Subcutaneous abdominal adipose tissue (tissue), 5 donors: ENCODE measurements at regions not wholly inside any gene's neighbourhood (a gene's known extent, or its start where the extent isn't known, plus 50 kb on each side); places are given as distances from the start of the nearest gene placed in this dataset.
"Not testable (repeated sequence)": the region's sequence is repeated elsewhere in the genome, so short reads cannot be mapped to it uniquely, and the experiment has no call there.

ENCODE experiments used
- H3K27ac ChIP-seq: one replicate; pipeline ENCODE4 v1.7.0; 2013; ENCODE audit warnings: low read depth, mild to moderate bottlenecking, inconsistent platforms, low read length, moderate library complexity
- H3K27me3 ChIP-seq, 5 donors: one replicate each; pipeline ENCODE4 v1.7.0; 2013; ENCODE audit warnings: low read length in 5 of 5, inconsistent platforms in 1 of 5; ENCODE audit not compliant: control insufficient read depth in 5 of 5, insufficient read depth in 4 of 5
- H3K36me3 ChIP-seq, 5 donors: one replicate each; pipeline ENCODE4 v1.7.0; 2013; ENCODE audit warnings: low read length in 5 of 5; ENCODE audit not compliant: control insufficient read depth in 5 of 5, insufficient read depth in 5 of 5
- H3K4me1 ChIP-seq, 5 donors: one replicate each; pipeline ENCODE4 v1.7.0; 2013; ENCODE audit warnings: low read length in 5 of 5, mild to moderate bottlenecking in 3 of 5, moderate library complexity in 1 of 5; ENCODE audit not compliant: control insufficient read depth in 5 of 5, insufficient read depth in 5 of 5
- H3K4me3 ChIP-seq, 5 donors: one replicate each; pipeline ENCODE4 v1.7.0; 2013; ENCODE audit warnings: low read length in 5 of 5, low read depth in 1 of 5
- H3K9ac ChIP-seq, 5 donors: one replicate each; pipeline ENCODE4 v1.7.0; 2013; ENCODE audit warnings: low read length in 5 of 5, mild to moderate bottlenecking in 4 of 5, moderate library complexity in 3 of 5
- H3K9me3 ChIP-seq, 5 donors: one replicate each; pipeline ENCODE4 v1.7.0; 2013; ENCODE audit warnings: low read length in 5 of 5; ENCODE audit not compliant: control insufficient read depth in 5 of 5
- donor health status: healthy.
- donor health status: healthy.
- donor health status: healthy.
- donor health status: healthy.
- donor health status: healthy.

DNA sequence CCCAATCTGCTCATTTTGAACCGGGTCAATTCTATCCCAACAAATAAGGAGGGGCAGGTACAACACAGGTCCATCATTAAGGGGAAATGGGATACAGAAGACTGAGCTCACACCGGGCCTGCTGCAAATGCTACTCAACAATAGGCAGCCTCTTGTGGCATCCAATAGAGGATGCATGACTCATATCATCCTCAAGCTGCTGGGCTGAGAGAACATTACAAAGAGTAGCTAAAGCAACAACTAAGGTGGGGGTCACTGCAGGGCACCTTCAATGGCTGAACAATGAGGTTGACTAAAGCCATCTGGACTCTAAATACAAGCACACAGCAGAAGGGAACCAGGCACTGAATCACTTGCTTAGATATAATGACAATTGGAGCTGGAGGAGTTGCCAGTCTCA, 130.1 kb upstream of the SYN3 start:
- H3K9ac ChIP-seq, result no peak overlapping the region
- H3K4me1 ChIP-seq, result no peaks in the 10 kb centered on the region
- H3K4me3 ChIP-seq, result no peak overlapping the region
- no peaks in the 10 kb centered on the region for H3K36me3 ChIP-seq
- no peaks in the 10 kb centered on the region for H3K9me3 ChIP-seq
- no peak overlapping the region for H3K27ac ChIP-seq
- H3K27me3 ChIP-seq, result no peaks in the 10 kb centered on the region

DNA sequence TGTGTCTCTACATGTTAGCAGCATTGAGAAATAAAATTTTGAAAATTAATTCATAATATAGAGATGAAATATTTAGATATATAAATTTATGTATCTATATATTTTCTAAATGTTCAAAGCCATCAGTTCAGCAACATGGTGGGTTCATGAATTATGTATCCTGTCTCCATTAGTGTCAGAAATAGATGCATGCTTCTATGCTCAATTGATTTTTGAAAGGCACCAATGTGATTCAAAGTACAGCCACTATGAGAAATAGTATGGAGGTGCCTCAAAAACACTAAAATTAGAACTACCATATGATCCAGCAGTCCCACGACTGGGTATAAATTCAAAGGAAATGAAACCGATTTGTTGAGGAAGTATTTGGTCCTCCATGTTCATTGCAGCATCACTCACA, 128.6 kb upstream of the SYN3 start:
- no peaks in the 10 kb centered on the region for H3K27me3 ChIP-seq
- H3K4me3 ChIP-seq, result no peak overlapping the region
- peaks cover 0 to 3% (median 0%) of the 10 kb centered on the region in 5 donors for H3K9me3 ChIP-seq
- H3K27ac ChIP-seq, result no peak overlapping the region
- H3K36me3 ChIP-seq, result no peaks in the 10 kb centered on the region
- H3K9ac ChIP-seq, result no peak overlapping the region
- H3K4me1 ChIP-seq, result no peaks in the 10 kb centered on the region

GRCh38 chr22:33180356-33180755, 122.2 kb upstream of the SYN3 start:
- Histone ChIP-seq H3K4me3 (no peak overlapping the region), H3K9me3 (peaks cover 0 to 3% (median 0%) of the 10 kb centered on the region in 5 donors), H3K27me3 (no peaks in the 10 kb centered on the region), H3K36me3 (no peaks in the 10 kb centered on the region), H3K9ac (no peak overlapping the region), H3K27ac (no peak overlapping the region), H3K4me1 (no peaks in the 10 kb centered on the region)

DNA sequence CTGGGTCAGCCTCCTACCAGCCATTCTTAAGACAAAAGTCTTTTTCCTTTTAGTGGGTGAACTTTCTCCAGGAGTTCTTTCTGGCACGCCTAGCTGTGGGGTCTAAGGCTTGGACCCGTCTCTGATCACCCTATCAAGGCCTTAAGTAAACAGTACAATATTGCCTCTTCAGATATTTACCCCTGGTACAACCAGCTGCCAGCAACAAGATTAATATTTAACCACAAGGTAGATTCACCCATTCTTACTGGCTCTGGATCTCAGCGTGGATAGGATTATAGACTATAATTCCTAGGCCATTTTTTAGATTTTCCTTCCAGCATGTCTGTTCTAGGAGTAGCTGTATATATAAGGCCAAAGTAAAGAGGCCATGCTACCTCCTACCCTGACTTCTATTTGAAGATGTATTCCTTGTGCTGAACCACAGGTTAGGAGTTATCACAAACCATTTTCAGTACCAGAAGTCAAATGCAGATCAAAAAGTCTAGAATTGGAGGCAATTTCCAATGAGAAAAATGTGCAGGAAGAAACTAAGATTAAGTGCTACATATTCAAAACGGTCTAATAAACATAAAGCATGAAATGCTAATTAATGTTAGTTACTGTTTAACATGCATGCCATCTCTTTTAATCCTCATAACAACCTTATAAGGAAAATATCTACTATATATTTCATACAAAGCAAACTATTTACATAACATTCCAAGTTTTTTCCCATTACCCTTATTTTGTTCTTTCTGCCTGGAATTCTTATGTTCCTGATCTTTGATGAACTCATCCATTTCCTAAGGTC, 110.0 kb upstream of the SYN3 start:
- Histone ChIP-seq H3K4me1 (no peaks in the 10 kb centered on the region), H3K4me3 (no peak overlapping the region), H3K9ac (no peak overlapping the region), H3K27me3 (no peaks in the 10 kb centered on the region), H3K9me3 (peaks cover 0 to 7% (median 0%) of the 10 kb centered on the region in 5 donors), H3K36me3 (peaks cover 0 to 3% (median 0%) of the 10 kb centered on the region in 5 donors), H3K27ac (no peak overlapping the region)

- Histone ChIP-seq H3K9me3 (peaks cover 0 to 1% (median 0%) of the 10 kb centered on the region in 5 donors), H3K27ac (no peak overlapping the region), H3K4me1 (no peaks in the 10 kb centered on the region), H3K4me3 (no peak overlapping the region), H3K9ac (no peak overlapping the region), H3K36me3 (peaks cover 0 to 3% (median 0%) of the 10 kb centered on the region in 5 donors), H3K27me3 (no peaks in the 10 kb centered on the region)
Measured at GRCh38 chr22:33166206-33166605, 108.0 kb upstream of the SYN3 start.

GRCh38 chr22:33163815-33164214, 105.6 kb upstream of the SYN3 start:
- peaks cover 0 to 3% (median 0%) of the 10 kb centered on the region in 5 donors for H3K36me3 ChIP-seq
- no peak overlapping the region for H3K27ac ChIP-seq
- no peak overlapping the region for H3K4me3 ChIP-seq
- no peak overlapping the region for H3K9ac ChIP-seq
- no peaks in the 10 kb centered on the region for H3K4me1 ChIP-seq
- H3K9me3 ChIP-seq, result no peaks in the 10 kb centered on the region
- no peaks in the 10 kb centered on the region for H3K27me3 ChIP-seq

DNA sequence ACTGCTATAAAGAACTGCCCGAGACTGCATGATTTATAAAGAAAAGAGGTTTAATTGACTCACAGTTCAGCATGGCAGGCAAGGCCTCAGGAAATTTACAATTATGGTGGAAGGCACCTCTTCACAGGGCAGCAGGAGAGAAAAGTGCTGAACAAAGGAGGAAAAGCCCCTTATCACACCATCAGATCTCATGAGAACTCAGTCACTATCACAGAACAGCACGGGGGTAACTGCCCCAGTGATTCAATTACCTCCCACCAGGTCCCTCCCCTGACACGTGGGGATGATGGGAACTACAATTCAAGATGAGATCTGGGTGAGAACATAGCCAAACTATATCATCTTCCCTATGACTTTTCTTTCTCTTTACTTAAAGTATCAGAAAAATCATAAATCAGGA, 104.0 kb upstream of the SYN3 start:
- no peaks in the 10 kb centered on the region for H3K9me3 ChIP-seq
- H3K27ac ChIP-seq, result no peak overlapping the region
- H3K36me3 ChIP-seq, result peaks cover 0 to 3% (median 0%) of the 10 kb centered on the region in 5 donors
- H3K4me3 ChIP-seq, result no peak overlapping the region
- H3K4me1 ChIP-seq, result no peaks in the 10 kb centered on the region
- H3K9ac ChIP-seq, result no peak overlapping the region
- no peaks in the 10 kb centered on the region for H3K27me3 ChIP-seq

GRCh38 chr22:33160525-33160924, 102.3 kb upstream of the SYN3 start:
- H3K27me3 ChIP-seq, result no peaks in the 10 kb centered on the region
- peaks cover 0 to 3% (median 0%) of the 10 kb centered on the region in 5 donors for H3K36me3 ChIP-seq
- H3K9me3 ChIP-seq, result no peaks in the 10 kb centered on the region
- no peak overlapping the region for H3K4me3 ChIP-seq
- H3K9ac ChIP-seq, result no peak overlapping the region
- no peak overlapping the region for H3K27ac ChIP-seq
- H3K4me1 ChIP-seq, result no peaks in the 10 kb centered on the region

GRCh38 chr22:33154967-33155366, 96.8 kb upstream of the SYN3 start:
- H3K9ac ChIP-seq, H3K9me3 ChIP-seq, H3K4me1 ChIP-seq, H3K27ac ChIP-seq, H3K36me3 ChIP-seq, H3K4me3 ChIP-seq, H3K27me3 ChIP-seq: not testable (repeated sequence)

DNA sequence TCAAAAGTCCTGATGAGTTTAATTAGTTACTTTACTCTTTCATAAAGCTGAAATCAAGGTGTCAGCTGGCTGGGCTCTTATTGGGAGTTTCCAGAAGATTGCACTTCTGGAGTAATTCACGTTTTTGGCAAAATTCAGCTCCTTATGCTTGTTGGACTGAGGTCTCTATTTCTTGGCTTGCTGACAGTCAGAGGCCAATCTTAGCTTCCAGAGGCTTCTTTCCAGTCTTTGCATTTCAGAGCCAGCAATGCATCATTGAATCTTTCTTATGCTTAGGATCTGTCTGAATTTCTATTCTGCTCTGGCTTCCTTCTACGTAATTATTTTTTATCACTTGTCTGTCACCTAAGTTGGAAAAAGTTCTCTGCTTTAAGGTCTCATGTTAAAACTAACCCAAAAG, 91.4 kb upstream of the SYN3 start:
- H3K9ac ChIP-seq, result no peak overlapping the region
- H3K27ac ChIP-seq, result no peak overlapping the region
- no peaks in the 10 kb centered on the region for H3K36me3 ChIP-seq
- H3K27me3 ChIP-seq, result no peaks in the 10 kb centered on the region
- H3K4me3 ChIP-seq, result no peak overlapping the region
- H3K4me1 ChIP-seq, result no peaks in the 10 kb centered on the region
- peaks cover 0 to 1% (median 0%) of the 10 kb centered on the region in 5 donors for H3K9me3 ChIP-seq
